Activated naive CD4-positive, alpha-beta T cell treated with anti-CD3 and anti-CD28 coated beads for 36 hours (primary cell): ENCODE measurements at regions not wholly inside any gene's neighbourhood (a gene's known extent, or its start where the extent isn't known, plus 50 kb on each side); places are given as distances from the start of the nearest gene placed in this dataset.

Source experiments
- CTCF ChIA-PET: fragments of 350-600 bp; sonication (Branson Sonifier 250); formaldehyde crosslinking; loops from one replicate; lab custom pipeline; 2021; ENCODE audit warnings: antibody characterized with exemption; lab: Charles Lee
- DNase-seq: peaks from one replicate; pipeline ENCODE4 v3.0.0-alpha.2; 2020
- H3K27ac Mint-ChIP-seq: one replicate; pipeline ENCODE4 v1.8.0; 2021; ENCODE audit warnings: mild to moderate bottlenecking, mixed read lengths
- H3K27me3 Mint-ChIP-seq: one replicate; pipeline ENCODE4 v1.8.0; 2021; ENCODE audit warnings: low read depth, mixed read lengths
- H3K36me3 Mint-ChIP-seq: one replicate; pipeline ENCODE4 v1.8.0; 2021; ENCODE audit warnings: low read depth, mixed read lengths
- H3K4me1 Mint-ChIP-seq: one replicate; pipeline ENCODE4 v1.8.0; 2021; ENCODE audit warnings: low read depth, mixed read lengths
- H3K4me3 Mint-ChIP-seq: one replicate; pipeline ENCODE4 v1.8.0; 2021; ENCODE audit warnings: mild to moderate bottlenecking, moderate library complexity, mixed read lengths
- H3K9me3 Mint-ChIP-seq: one replicate; pipeline ENCODE4 v1.8.0; 2021; ENCODE audit warnings: mixed read lengths
- intact Hi-C: fragments of 100-400 bp; cut with micrococcal nuclease; formaldehyde crosslinking; loops from one replicate; pipeline ENCODE4 v1.15.1; 2023

GRCh38 chr1:187417520-187417919 is 588.8 kb downstream of the PLA2G4A start:
- H3K4me1 Mint-ChIP-seq: no peaks in the 10 kb centered on the region
- CTCF ChIA-PET: interaction anchor here (0.8 kb wide), 1 partner anchor 11 kb away, joined by 5 read pairs; no protein-coding TSS in a partner anchor

GRCh38 chr1:187433598-187433997 is 604.8 kb downstream of the PLA2G4A start:
- peaks cover 1% of the 10 kb centered on the region for H3K9me3 Mint-ChIP-seq
- intact Hi-C loops: no loop called here
- H3K36me3 Mint-ChIP-seq: no peaks in the 10 kb centered on the region
- no peaks in the 10 kb centered on the region for H3K4me1 Mint-ChIP-seq
- CTCF ChIA-PET: no interaction called here
- no peak overlapping the region for H3K4me3 Mint-ChIP-seq
- H3K27me3 Mint-ChIP-seq: no peaks in the 10 kb centered on the region
- no peak for DNase-seq
- H3K27ac Mint-ChIP-seq: no peak overlapping the region

More at GRCh38 chr1:187417520-187417919, 588.8 kb downstream of the PLA2G4A start:
- Mint-ChIP-seq H3K36me3 (no peaks in the 10 kb centered on the region), H3K27me3 (no peaks in the 10 kb centered on the region), H3K9me3 (no peaks in the 10 kb centered on the region), H3K4me3 (no peak overlapping the region), H3K27ac (no peak overlapping the region)
- DNase-seq: no peak
- intact Hi-C loops: no loop called here

GRCh38 chr1:187442603-187443002 is 613.9 kb downstream of the PLA2G4A start:
- intact Hi-C loops: no loop called here
- Mint-ChIP-seq H3K36me3 (peaks cover 1% of the 10 kb centered on the region), H3K4me3 (no peak overlapping the region), H3K9me3 (no peaks in the 10 kb centered on the region), H3K4me1 (no peaks in the 10 kb centered on the region), H3K27ac (no peak overlapping the region), H3K27me3 (no peaks in the 10 kb centered on the region)
- no peak for DNase-seq
- CTCF ChIA-PET: no interaction called here

GRCh38 chr1:187443939-187444338 is 615.2 kb downstream of the PLA2G4A start:
- H3K36me3 Mint-ChIP-seq: peaks cover 1% of the 10 kb centered on the region

GRCh38 chr1:187445066-187445465 is 616.3 kb downstream of the PLA2G4A start:
- H3K27ac Mint-ChIP-seq: no peak overlapping the region
- H3K9me3 Mint-ChIP-seq: no peaks in the 10 kb centered on the region
- no peak overlapping the region for H3K4me3 Mint-ChIP-seq
- intact Hi-C loops: no loop called here
- CTCF ChIA-PET: no interaction called here
- no peak for DNase-seq
- no peaks in the 10 kb centered on the region for H3K27me3 Mint-ChIP-seq
- peaks cover 1% of the 10 kb centered on the region for H3K36me3 Mint-ChIP-seq
- no peaks in the 10 kb centered on the region for H3K4me1 Mint-ChIP-seq

More at GRCh38 chr1:187443939-187444338, 615.2 kb downstream of the PLA2G4A start:
- H3K4me1 Mint-ChIP-seq: no peaks in the 10 kb centered on the region
- H3K27ac Mint-ChIP-seq: no peak overlapping the region
- DNase-seq: no peak
- intact Hi-C loops: no loop called here
- H3K27me3 Mint-ChIP-seq: no peaks in the 10 kb centered on the region
- CTCF ChIA-PET: no interaction called here
- no peak overlapping the region for H3K4me3 Mint-ChIP-seq
- H3K9me3 Mint-ChIP-seq: no peaks in the 10 kb centered on the region

- DNase-seq: no peak
- CTCF ChIA-PET: no interaction called here
- H3K36me3 Mint-ChIP-seq: no peaks in the 10 kb centered on the region
- H3K27ac Mint-ChIP-seq: no peak overlapping the region
- H3K4me1 Mint-ChIP-seq: no peaks in the 10 kb centered on the region
- no peak overlapping the region for H3K4me3 Mint-ChIP-seq
- H3K9me3 Mint-ChIP-seq: no peaks in the 10 kb centered on the region
- intact Hi-C loops: no loop called here
- H3K27me3 Mint-ChIP-seq: no peaks in the 10 kb centered on the region
Observed at GRCh38 chr1:187451238-187451637, 622.5 kb downstream of the PLA2G4A start.

GRCh38 chr1:187454010-187454409 is 625.3 kb downstream of the PLA2G4A start:
- CTCF ChIA-PET: no interaction called here
- no peaks in the 10 kb centered on the region for H3K9me3 Mint-ChIP-seq
- no peak overlapping the region for H3K4me3 Mint-ChIP-seq
- H3K36me3 Mint-ChIP-seq: no peaks in the 10 kb centered on the region
- no peaks in the 10 kb centered on the region for H3K4me1 Mint-ChIP-seq
- intact Hi-C loops: no loop called here
- no peaks in the 10 kb centered on the region for H3K27me3 Mint-ChIP-seq
- H3K27ac Mint-ChIP-seq: no peak overlapping the region
- no peak for DNase-seq

GRCh38 chr1:187456446-187456845 is 627.7 kb downstream of the PLA2G4A start:
- H3K27me3 Mint-ChIP-seq: no peaks in the 10 kb centered on the region
- H3K9me3 Mint-ChIP-seq: no peaks in the 10 kb centered on the region
- DNase-seq: no peak
- no peak overlapping the region for H3K27ac Mint-ChIP-seq
- CTCF ChIA-PET: no interaction called here
- no peak overlapping the region for H3K4me3 Mint-ChIP-seq
- intact Hi-C loops: no loop called here
- no peaks in the 10 kb centered on the region for H3K36me3 Mint-ChIP-seq
- H3K4me1 Mint-ChIP-seq: no peaks in the 10 kb centered on the region

GRCh38 chr1:187460093-187460492 is 631.3 kb downstream of the PLA2G4A start:
- no peak for DNase-seq
- H3K4me3 Mint-ChIP-seq: no peak overlapping the region
- intact Hi-C loops: no loop called here
- no peaks in the 10 kb centered on the region for H3K4me1 Mint-ChIP-seq
- CTCF ChIA-PET: no interaction called here
- H3K36me3 Mint-ChIP-seq: no peaks in the 10 kb centered on the region
- H3K9me3 Mint-ChIP-seq: peaks cover 11% of the 10 kb centered on the region
- H3K27me3 Mint-ChIP-seq: no peaks in the 10 kb centered on the region
- H3K27ac Mint-ChIP-seq: no peak overlapping the region

- H3K9me3 Mint-ChIP-seq: peaks cover 15% of the 10 kb centered on the region
- CTCF ChIA-PET: no interaction called here
- H3K27ac Mint-ChIP-seq: no peak overlapping the region
- H3K4me3 Mint-ChIP-seq: no peak overlapping the region
- no peaks in the 10 kb centered on the region for H3K27me3 Mint-ChIP-seq
- intact Hi-C loops: no loop called here
- H3K4me1 Mint-ChIP-seq: no peaks in the 10 kb centered on the region
- no peak for DNase-seq
- no peaks in the 10 kb centered on the region for H3K36me3 Mint-ChIP-seq
Observed at GRCh38 chr1:187464320-187464719, 635.6 kb downstream of the PLA2G4A start.

- Mint-ChIP-seq H3K27ac (no peak overlapping the region), H3K9me3 (peaks cover 15% of the 10 kb centered on the region), H3K27me3 (no peaks in the 10 kb centered on the region), H3K4me3 (no peak overlapping the region), H3K4me1 (no peaks in the 10 kb centered on the region), H3K36me3 (no peaks in the 10 kb centered on the region)
- intact Hi-C loops: no loop called here
- no peak for DNase-seq
- CTCF ChIA-PET: no interaction called here
Observed at GRCh38 chr1:187465441-187465840, 636.7 kb downstream of the PLA2G4A start.

- CTCF ChIA-PET: no interaction called here
- no peak for DNase-seq
- Mint-ChIP-seq H3K4me1 (no peaks in the 10 kb centered on the region), H3K27me3 (no peaks in the 10 kb centered on the region), H3K4me3 (no peak overlapping the region), H3K9me3 (peaks cover 7% of the 10 kb centered on the region), H3K27ac (no peak overlapping the region), H3K36me3 (no peaks in the 10 kb centered on the region)
- intact Hi-C loops: no loop called here
Observed at GRCh38 chr1:187469836-187470235, 641.1 kb downstream of the PLA2G4A start.

GRCh38 chr1:187471555-187471954 is 642.8 kb downstream of the PLA2G4A start:
- H3K27ac Mint-ChIP-seq: no peak overlapping the region
- CTCF ChIA-PET: no interaction called here
- no peak for DNase-seq
- no peaks in the 10 kb centered on the region for H3K36me3 Mint-ChIP-seq
- H3K9me3 Mint-ChIP-seq: peaks cover 3% of the 10 kb centered on the region
- intact Hi-C loops: no loop called here
- H3K4me3 Mint-ChIP-seq: no peak overlapping the region
- no peaks in the 10 kb centered on the region for H3K4me1 Mint-ChIP-seq
- H3K27me3 Mint-ChIP-seq: no peaks in the 10 kb centered on the region

- CTCF ChIA-PET: no interaction called here
- Mint-ChIP-seq H3K4me3 (no peak overlapping the region), H3K27ac (no peak overlapping the region), H3K4me1 (no peaks in the 10 kb centered on the region), H3K9me3 (peaks cover 2% of the 10 kb centered on the region), H3K36me3 (no peaks in the 10 kb centered on the region), H3K27me3 (no peaks in the 10 kb centered on the region)
- intact Hi-C loops: no loop called here
- no peak for DNase-seq
Observed at GRCh38 chr1:187474336-187474735, 645.6 kb downstream of the PLA2G4A start.
